NB4 (cell line): ENCODE measurements at regions not wholly inside any gene's neighbourhood (a gene's known extent, or its start where the extent isn't known, plus 50 kb on each side); places are given as distances from the start of the nearest gene placed in this dataset.

Experiments used
- DNase-seq: peaks from one replicate; pipeline ENCODE4 v3.0.0; 2010; ENCODE audit warnings: low read depth
- H3K4me3 ChIP-seq: one replicate; pipeline ENCODE4 v1.5.1; 2011; ENCODE audit warnings: mild to moderate bottlenecking, low read depth, low read length, moderate library complexity
- MYC ChIP-seq: IDR thresholded peaks from 2 replicates; pipeline ENCODE4 v1.6.1; 2011; ENCODE audit warnings: low read depth, low read length
- POLR2A ChIP-seq: IDR thresholded peaks from 2 replicates; pipeline ENCODE4 v1.6.1; 2011; ENCODE audit warnings: mild to moderate bottlenecking; ENCODE audit not compliant: insufficient read length; ENCODE audit errors: extremely low read depth
- TF ChIP-seq, protein P1 (sequence below): IDR thresholded peaks from one replicate; pipeline ENCODE4 v1.5.1; 2012; ENCODE audit warnings: low read depth, low read length
- TF ChIP-seq, protein P2 (sequence below): IDR thresholded peaks from 2 replicates; pipeline ENCODE4 v1.6.1; 2011; ENCODE audit warnings: low read depth, low read length

DNA sequence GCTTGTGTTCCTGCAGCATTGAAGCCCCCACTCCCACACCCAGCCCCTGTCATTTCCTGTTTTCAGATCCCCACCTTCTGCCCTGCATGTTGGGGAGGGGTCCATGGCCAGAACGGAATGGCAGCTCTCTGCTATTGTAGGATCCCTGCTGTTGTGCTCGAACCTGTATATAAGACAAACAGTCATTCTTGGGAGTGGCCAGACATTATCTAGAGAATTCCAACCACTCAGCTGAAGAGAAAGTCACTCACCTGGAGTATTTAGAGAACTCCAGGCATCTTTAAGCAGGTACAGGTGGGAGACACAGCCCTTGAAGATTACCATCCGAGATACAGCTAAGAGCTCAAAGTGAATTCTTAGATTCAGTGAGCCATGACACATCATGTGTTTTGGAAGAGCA, 96.1 kb downstream of the C9orf152 start:
- H3K4me3 ChIP-seq, result no peak overlapping the region
- TF ChIP-seq, protein P1, sequence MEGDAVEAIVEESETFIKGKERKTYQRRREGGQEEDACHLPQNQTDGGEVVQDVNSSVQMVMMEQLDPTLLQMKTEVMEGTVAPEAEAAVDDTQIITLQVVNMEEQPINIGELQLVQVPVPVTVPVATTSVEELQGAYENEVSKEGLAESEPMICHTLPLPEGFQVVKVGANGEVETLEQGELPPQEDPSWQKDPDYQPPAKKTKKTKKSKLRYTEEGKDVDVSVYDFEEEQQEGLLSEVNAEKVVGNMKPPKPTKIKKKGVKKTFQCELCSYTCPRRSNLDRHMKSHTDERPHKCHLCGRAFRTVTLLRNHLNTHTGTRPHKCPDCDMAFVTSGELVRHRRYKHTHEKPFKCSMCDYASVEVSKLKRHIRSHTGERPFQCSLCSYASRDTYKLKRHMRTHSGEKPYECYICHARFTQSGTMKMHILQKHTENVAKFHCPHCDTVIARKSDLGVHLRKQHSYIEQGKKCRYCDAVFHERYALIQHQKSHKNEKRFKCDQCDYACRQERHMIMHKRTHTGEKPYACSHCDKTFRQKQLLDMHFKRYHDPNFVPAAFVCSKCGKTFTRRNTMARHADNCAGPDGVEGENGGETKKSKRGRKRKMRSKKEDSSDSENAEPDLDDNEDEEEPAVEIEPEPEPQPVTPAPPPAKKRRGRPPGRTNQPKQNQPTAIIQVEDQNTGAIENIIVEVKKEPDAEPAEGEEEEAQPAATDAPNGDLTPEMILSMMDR, result no peak
- no peak for TF ChIP-seq POLR2A
- TF ChIP-seq, protein P2, sequence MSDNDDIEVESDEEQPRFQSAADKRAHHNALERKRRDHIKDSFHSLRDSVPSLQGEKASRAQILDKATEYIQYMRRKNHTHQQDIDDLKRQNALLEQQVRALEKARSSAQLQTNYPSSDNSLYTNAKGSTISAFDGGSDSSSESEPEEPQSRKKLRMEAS, result no peak
- TF ChIP-seq MYC, result no peak
- DNase-seq, result no peak

DNA sequence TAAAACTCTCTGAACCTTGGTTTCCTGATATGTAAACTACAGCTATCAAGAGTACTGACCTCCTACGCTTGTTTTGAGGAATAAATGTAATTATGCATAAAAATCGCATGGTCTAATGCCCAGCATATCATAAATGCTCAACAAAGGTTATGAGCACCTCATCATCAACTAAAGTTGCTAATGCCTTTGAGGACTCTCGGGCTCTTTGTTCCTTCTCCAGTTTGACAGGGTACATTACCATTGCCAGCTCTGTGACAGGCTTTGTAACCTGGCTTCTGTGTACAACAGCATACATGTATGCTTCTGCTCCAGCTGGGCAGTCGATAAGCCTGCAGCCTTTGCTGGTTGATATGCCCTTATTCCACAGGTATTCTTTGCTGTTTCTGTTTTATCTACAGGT, 95.2 kb downstream of the C9orf152 start:
- no peak for DNase-seq
- TF ChIP-seq, protein P1, result no peak
- TF ChIP-seq, protein P2, result no peak
- TF ChIP-seq POLR2A, result no peak
- TF ChIP-seq MYC, result no peak
- H3K4me3 ChIP-seq, result no peak overlapping the region

DNA sequence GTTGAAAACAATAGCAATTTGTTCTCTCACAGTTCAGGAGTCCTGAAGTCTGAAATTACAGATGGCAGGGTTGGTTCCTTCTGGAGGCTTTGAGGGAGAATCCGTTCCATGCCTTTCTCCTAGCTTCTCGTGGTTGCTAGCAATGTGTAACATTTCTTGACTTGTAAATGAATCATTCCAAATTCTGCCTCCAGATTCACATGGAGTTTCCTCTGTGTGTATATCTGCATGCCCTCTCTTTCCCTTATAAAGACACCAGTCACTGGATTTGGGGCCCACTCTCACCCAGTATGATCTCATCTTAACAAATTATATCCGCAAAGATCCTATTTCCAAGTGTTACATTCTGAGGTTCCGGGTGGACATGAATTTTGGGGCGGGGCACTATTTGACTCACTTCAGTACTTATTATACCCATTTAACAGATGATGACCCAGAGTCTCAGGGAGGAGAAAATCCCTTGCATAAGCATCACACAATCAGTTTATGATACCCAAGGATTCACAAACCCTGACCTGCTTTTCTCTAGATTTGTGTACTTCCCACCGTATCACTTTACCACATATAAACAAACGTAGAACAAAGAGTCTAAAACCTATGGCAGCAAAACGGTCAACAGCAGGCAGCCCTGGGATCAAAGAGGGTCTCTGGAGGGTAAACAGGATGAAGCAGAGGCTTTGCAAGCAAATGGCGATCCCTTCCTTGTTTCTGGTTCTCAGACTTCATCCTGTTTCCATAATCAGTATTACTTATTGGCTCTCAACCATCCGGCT, 93.7 kb downstream of the C9orf152 start:
- no peak overlapping the region for H3K4me3 ChIP-seq
- TF ChIP-seq, protein P2, result no peak
- TF ChIP-seq MYC (no peak), POLR2A (no peak)
- TF ChIP-seq, protein P1, result no peak
- DNase-seq, result no peak

DNA sequence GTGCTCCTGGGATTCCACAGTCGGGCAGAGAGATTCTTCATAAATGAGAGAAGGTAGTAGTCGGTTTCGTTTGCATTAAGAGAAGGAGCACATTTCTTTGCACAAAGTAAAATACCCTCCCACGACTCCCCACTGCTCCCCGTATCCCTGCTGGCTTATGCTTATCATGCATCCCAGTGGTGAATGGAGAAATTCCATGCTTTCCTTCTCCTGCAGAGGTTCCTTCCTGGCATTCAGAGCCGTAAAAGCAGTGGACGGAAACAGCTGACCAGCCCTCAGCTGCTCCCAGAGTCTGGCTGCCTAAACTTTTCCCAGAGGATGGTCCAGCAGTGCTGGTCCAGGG, 93.1 kb downstream of the C9orf152 start:
- no peak overlapping the region for H3K4me3 ChIP-seq
- TF ChIP-seq, protein P1, result no peak
- TF ChIP-seq, protein P2, result no peak
- TF ChIP-seq MYC, result no peak
- no peak for TF ChIP-seq POLR2A
- DNase-seq, result no peak

DNA sequence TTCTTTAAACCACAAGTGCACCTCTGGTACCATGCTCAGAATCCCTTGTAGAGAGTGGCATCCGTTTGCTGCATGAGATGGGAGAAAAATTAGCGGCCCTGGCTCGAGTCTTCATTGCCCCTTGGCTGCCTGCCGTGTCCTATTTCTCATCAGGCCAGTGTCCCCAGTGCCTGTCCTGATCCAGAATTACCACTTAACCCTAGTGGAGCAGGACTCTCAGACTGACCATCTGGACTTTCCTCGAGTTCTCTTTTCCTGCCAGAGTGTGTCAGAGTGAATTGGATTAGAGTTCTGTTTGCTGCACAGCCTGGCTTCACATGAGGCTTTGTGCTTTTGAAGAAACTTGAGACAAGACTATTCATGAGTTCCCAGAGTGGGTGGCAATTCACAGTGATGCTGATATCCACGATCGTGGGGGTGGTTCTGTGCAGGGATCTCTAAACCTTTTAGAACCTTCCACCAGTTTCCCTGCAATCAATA, 92.6 kb downstream of the C9orf152 start:
- no peak overlapping the region for H3K4me3 ChIP-seq
- TF ChIP-seq, protein P2, result no peak
- TF ChIP-seq MYC (no peak), POLR2A (no peak)
- TF ChIP-seq, protein P1, result no peak
- DNase-seq, result no peak
